Activated CD4-positive, alpha-beta T cell treated with anti-CD3 and anti-CD28 coated beads, Interleukin-2, amount 10 ng/mL, durations not matched to agents 24 days and 14 days (primary cell): ENCODE measurements at regions not wholly inside any gene's neighbourhood (a gene's known extent, or its start where the extent isn't known, plus 50 kb on each side); places are given as distances from the start of the nearest gene placed in this dataset.

ENCODE experiments used
- DNase-seq: peaks from one replicate; pipeline ENCODE4 v3.0.0; 2022
- H3K27ac Mint-ChIP-seq: one replicate; pipeline ENCODE4 v1.8.0; 2022; ENCODE audit warnings: mild to moderate bottlenecking, mixed read lengths
- H3K27me3 Mint-ChIP-seq: one replicate; pipeline ENCODE4 v1.8.0; 2022; ENCODE audit warnings: mixed read lengths
- H3K36me3 Mint-ChIP-seq: one replicate; pipeline ENCODE4 v1.8.0; 2022; ENCODE audit warnings: low read depth, mild to moderate bottlenecking, mixed read lengths
- H3K4me1 Mint-ChIP-seq: one replicate; pipeline ENCODE4 v1.8.0; 2021; ENCODE audit warnings: mixed read lengths
- H3K4me3 Mint-ChIP-seq: one replicate; pipeline ENCODE4 v1.8.0; 2022; ENCODE audit warnings: mild to moderate bottlenecking, moderate library complexity, mixed read lengths
- H3K9me3 Mint-ChIP-seq: one replicate; pipeline ENCODE4 v1.8.0; 2021; ENCODE audit warnings: mixed read lengths
- intact Hi-C: fragments of 100-400 bp; cut with micrococcal nuclease; formaldehyde crosslinking; loops from one replicate; pipeline ENCODE4 v1.15.1; 2023

- no peaks in the 10 kb centered on the region for H3K4me1 Mint-ChIP-seq
- peaks cover 9% of the 10 kb centered on the region for H3K9me3 Mint-ChIP-seq
- intact Hi-C loops: no loop called here
- no peak for DNase-seq
- H3K36me3 Mint-ChIP-seq: no peaks in the 10 kb centered on the region
- no peak overlapping the region for H3K27ac Mint-ChIP-seq
- H3K4me3 Mint-ChIP-seq: no peak overlapping the region
- H3K27me3 Mint-ChIP-seq: no peaks in the 10 kb centered on the region
Measured at GRCh38 chr2:123040506-123040905, 984.6 kb upstream of the CNTNAP5 start.

- Mint-ChIP-seq H3K27ac (no peak overlapping the region), H3K4me1 (no peaks in the 10 kb centered on the region), H3K9me3 (peaks cover 3% of the 10 kb centered on the region), H3K36me3 (no peaks in the 10 kb centered on the region), H3K27me3 (no peaks in the 10 kb centered on the region), H3K4me3 (no peak overlapping the region)
- intact Hi-C loops: no loop called here
- DNase-seq: no peak
Measured at GRCh38 chr2:123043458-123043857, 981.6 kb upstream of the CNTNAP5 start.

DNA sequence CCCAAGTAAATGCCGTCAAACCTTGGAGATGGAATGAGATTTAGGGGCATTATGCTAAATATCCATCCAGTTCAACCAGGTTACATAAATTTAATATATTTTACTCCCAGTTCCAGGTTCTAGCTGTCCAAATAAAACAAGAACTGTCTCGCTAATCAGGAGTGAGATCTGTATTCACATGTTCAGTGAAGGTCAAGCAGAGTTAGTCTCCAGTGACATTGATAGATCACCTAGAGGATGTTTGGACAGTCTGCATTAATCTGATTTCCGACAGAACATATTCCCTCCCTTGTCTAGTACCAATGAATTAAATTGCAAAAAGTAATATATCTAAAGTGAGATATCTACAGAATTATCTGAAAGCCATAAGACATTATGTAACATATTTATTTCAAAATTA lies 979.4 kb upstream of the CNTNAP5 start:
- no peaks in the 10 kb centered on the region for H3K4me1 Mint-ChIP-seq

GRCh38 chr2:123047186-123047585 lies 977.9 kb upstream of the CNTNAP5 start:
- intact Hi-C loops: no loop called here
- H3K36me3 Mint-ChIP-seq: no peaks in the 10 kb centered on the region
- H3K4me1 Mint-ChIP-seq: no peaks in the 10 kb centered on the region

More for the DNA sequence above, 979.4 kb upstream of the CNTNAP5 start:
- H3K27ac Mint-ChIP-seq: no peak overlapping the region
- H3K27me3 Mint-ChIP-seq: no peaks in the 10 kb centered on the region
- no peaks in the 10 kb centered on the region for H3K9me3 Mint-ChIP-seq
- no peak for DNase-seq
- H3K36me3 Mint-ChIP-seq: no peaks in the 10 kb centered on the region
- no peak overlapping the region for H3K4me3 Mint-ChIP-seq
- intact Hi-C loops: no loop called here

GRCh38 chr2:123051136-123051535 lies 974.0 kb upstream of the CNTNAP5 start:
- no peak overlapping the region for H3K4me3 Mint-ChIP-seq
- no peak overlapping the region for H3K27ac Mint-ChIP-seq
- intact Hi-C loops: no loop called here

More at GRCh38 chr2:123047186-123047585, 977.9 kb upstream of the CNTNAP5 start:
- Mint-ChIP-seq H3K27me3 (no peaks in the 10 kb centered on the region), H3K9me3 (no peaks in the 10 kb centered on the region), H3K27ac (no peak overlapping the region), H3K4me3 (no peak overlapping the region)
- no peak for DNase-seq

DNA sequence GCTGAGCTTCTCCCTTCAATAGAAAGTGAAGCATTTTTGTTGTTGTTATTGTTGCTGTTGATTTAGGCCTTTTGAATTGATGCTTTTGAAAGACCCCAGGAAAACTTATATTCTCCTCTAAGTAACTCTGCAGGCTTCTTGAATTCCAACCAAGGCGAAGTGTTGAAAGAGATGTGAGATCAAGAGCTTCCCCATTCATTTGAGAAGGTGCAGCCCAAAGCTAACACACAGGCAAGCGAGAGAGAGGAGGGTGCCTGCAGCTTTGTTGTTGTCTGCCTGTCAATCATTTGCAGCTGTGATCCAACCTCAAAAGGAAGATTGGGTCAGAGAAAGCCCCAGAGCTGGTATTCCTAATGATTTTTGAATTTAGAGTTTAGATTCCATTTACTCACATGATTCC lies 963.6 kb upstream of the CNTNAP5 start:
- no peaks in the 10 kb centered on the region for H3K27me3 Mint-ChIP-seq
- peaks cover 5% of the 10 kb centered on the region for H3K9me3 Mint-ChIP-seq
- H3K4me3 Mint-ChIP-seq: no peak overlapping the region
- H3K36me3 Mint-ChIP-seq: no peaks in the 10 kb centered on the region
- DNase-seq: no peak
- H3K4me1 Mint-ChIP-seq: no peaks in the 10 kb centered on the region
- intact Hi-C loops: no loop called here
- H3K27ac Mint-ChIP-seq: no peak overlapping the region

More at GRCh38 chr2:123051136-123051535, 974.0 kb upstream of the CNTNAP5 start:
- no peaks in the 10 kb centered on the region for H3K36me3 Mint-ChIP-seq
- no peaks in the 10 kb centered on the region for H3K4me1 Mint-ChIP-seq
- no peaks in the 10 kb centered on the region for H3K27me3 Mint-ChIP-seq
- DNase-seq: no peak
- H3K9me3 Mint-ChIP-seq: no peaks in the 10 kb centered on the region

- Mint-ChIP-seq H3K4me3 (no peak overlapping the region), H3K36me3 (no peaks in the 10 kb centered on the region), H3K27ac (no peak overlapping the region), H3K9me3 (peaks cover 6% of the 10 kb centered on the region), H3K4me1 (no peaks in the 10 kb centered on the region), H3K27me3 (no peaks in the 10 kb centered on the region)
- DNase-seq: no peak
- intact Hi-C loops: no loop called here
Measured at GRCh38 chr2:123073371-123073770, 951.7 kb upstream of the CNTNAP5 start.

DNA sequence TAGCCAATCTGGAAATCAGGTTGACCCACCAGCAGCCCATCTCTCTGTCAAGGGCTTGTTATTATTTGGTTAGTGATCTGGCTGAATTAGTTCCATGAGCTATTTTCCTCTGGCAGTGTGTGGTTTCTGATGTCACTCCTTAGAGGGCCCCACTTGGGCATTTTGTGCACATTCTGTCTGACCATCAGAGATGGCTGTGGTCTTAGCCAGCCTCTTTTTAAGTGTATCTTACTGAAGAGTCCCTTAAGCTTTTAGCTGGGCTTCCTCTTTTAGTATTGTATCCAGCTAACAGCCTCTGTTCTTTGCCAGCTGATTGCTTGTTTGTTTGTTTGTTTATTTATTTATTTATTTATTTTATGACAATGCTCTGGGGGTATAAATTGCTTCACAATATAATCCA lies 951.1 kb upstream of the CNTNAP5 start:
- Mint-ChIP-seq H3K27me3 (no peaks in the 10 kb centered on the region), H3K27ac (no peak overlapping the region), H3K4me1 (no peaks in the 10 kb centered on the region), H3K36me3 (no peaks in the 10 kb centered on the region), H3K4me3 (no peak overlapping the region), H3K9me3 (peaks cover 6% of the 10 kb centered on the region)
- DNase-seq: no peak
- intact Hi-C loops: no loop called here

- no peaks in the 10 kb centered on the region for H3K36me3 Mint-ChIP-seq
- intact Hi-C loops: no loop called here
- H3K4me1 Mint-ChIP-seq: no peaks in the 10 kb centered on the region
- H3K27me3 Mint-ChIP-seq: no peaks in the 10 kb centered on the region
- H3K9me3 Mint-ChIP-seq: peaks cover 14% of the 10 kb centered on the region
- H3K4me3 Mint-ChIP-seq: no peak overlapping the region
- no peak for DNase-seq
- no peak overlapping the region for H3K27ac Mint-ChIP-seq
Measured at GRCh38 chr2:123077101-123077500, 948.0 kb upstream of the CNTNAP5 start.

DNA sequence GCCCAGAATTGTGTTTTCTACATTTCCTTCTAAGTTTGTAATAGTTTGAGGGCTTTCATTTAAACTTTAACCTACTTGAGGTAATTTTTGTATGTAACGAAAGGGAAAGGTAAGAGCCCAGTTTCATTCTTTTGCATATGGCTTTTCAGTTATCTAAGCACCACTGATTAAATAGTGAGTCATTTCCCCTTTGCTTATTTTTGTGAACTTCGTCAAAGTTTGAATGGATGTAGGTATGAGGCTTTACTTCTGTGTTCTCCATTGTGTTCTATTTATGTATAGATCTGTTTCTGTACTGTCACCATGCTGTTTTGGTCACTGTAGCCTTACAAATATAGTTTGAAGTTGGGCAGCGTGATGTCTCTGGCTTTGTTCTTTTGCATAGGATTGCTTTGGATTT lies 944.8 kb upstream of the CNTNAP5 start:
- Mint-ChIP-seq H3K27me3 (no peaks in the 10 kb centered on the region), H3K36me3 (no peaks in the 10 kb centered on the region), H3K4me1 (no peaks in the 10 kb centered on the region), H3K27ac (no peak overlapping the region), H3K4me3 (no peak overlapping the region), H3K9me3 (peaks cover 8% of the 10 kb centered on the region)
- no peak for DNase-seq
- intact Hi-C loops: no loop called here

- H3K9me3 Mint-ChIP-seq: no peaks in the 10 kb centered on the region
Measured at GRCh38 chr2:123085484-123085883, 939.6 kb upstream of the CNTNAP5 start.

DNA sequence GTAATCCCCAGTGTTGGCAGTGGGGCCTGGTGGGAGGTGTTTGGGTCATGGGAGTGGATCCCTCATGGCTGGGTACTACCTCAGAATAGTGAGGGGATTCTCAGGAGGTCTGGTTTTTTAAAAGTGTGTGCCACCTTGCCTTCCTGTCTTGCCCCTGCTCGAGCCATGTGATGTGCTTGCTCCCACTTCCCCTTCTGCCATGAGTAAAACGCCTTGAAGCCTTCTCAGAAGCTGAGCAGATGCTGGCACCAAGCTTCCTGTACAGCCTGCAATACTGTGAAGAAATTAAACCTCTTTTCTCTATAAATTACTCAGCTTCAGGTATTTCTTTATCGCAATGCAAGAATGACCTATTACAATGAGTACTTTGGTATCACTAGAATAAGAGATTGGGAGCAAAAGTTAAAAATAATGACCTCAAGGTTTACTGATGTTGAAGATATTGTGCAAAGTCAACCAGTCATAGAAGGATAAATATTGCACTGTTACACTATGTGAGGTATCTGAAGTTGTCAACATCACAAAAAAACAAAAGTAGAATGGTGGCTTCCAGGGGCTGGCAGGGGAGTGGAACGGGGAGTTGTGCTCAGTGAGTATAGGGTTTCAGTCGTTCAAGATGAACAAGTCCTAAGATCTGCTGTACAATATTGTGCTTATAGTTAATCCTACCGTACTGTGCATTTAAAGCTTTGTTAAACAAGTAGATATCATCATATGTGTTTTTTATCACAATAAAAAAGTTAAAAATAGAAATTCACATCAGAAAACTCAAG lies 938.3 kb upstream of the CNTNAP5 start:
- Mint-ChIP-seq H3K27me3 (no peaks in the 10 kb centered on the region), H3K36me3 (no peaks in the 10 kb centered on the region), H3K4me3 (no peak overlapping the region), H3K9me3 (no peaks in the 10 kb centered on the region), H3K27ac (no peak overlapping the region), H3K4me1 (no peaks in the 10 kb centered on the region)
- intact Hi-C loops: no loop called here
- DNase-seq: no peak

More at GRCh38 chr2:123085484-123085883, 939.6 kb upstream of the CNTNAP5 start:
- Mint-ChIP-seq H3K27me3 (no peaks in the 10 kb centered on the region), H3K27ac (no peak overlapping the region), H3K4me1 (no peaks in the 10 kb centered on the region), H3K4me3 (no peak overlapping the region), H3K36me3 (no peaks in the 10 kb centered on the region)
- DNase-seq: no peak
- intact Hi-C loops: no loop called here

- H3K4me3 Mint-ChIP-seq: no peak overlapping the region
- peaks cover 4% of the 10 kb centered on the region for H3K9me3 Mint-ChIP-seq
- DNase-seq: no peak
- no peaks in the 10 kb centered on the region for H3K4me1 Mint-ChIP-seq
- no peaks in the 10 kb centered on the region for H3K36me3 Mint-ChIP-seq
- no peak overlapping the region for H3K27ac Mint-ChIP-seq
- intact Hi-C loops: no loop called here
- H3K27me3 Mint-ChIP-seq: no peaks in the 10 kb centered on the region
Measured at GRCh38 chr2:123091471-123091870, 933.6 kb upstream of the CNTNAP5 start.

GRCh38 chr2:123093199-123093598 lies 931.9 kb upstream of the CNTNAP5 start:
- DNase-seq: no peak
- H3K36me3 Mint-ChIP-seq: no peaks in the 10 kb centered on the region
- intact Hi-C loops: no loop called here
- no peak overlapping the region for H3K27ac Mint-ChIP-seq
- no peaks in the 10 kb centered on the region for H3K4me1 Mint-ChIP-seq
- peaks cover 4% of the 10 kb centered on the region for H3K9me3 Mint-ChIP-seq
- H3K4me3 Mint-ChIP-seq: no peak overlapping the region
- H3K27me3 Mint-ChIP-seq: no peaks in the 10 kb centered on the region
